Rectal smooth muscle tissue (tissue), 1 donor: ENCODE measurements at regions not wholly inside any gene's neighbourhood (a gene's known extent, or its start where the extent isn't known, plus 50 kb on each side); places are given as distances from the start of the nearest gene placed in this dataset.

Experiments used
- H3K27ac ChIP-seq: one replicate; pipeline ENCODE4 v1.7.0; 2013; ENCODE audit warnings: low read depth, low read length, inconsistent platforms
- H3K27me3 ChIP-seq: one replicate; pipeline ENCODE4 v1.7.0; 2013; ENCODE audit warnings: low read length; ENCODE audit not compliant: control insufficient read depth, insufficient read depth
- H3K36me3 ChIP-seq: one replicate; pipeline ENCODE4 v1.7.0; 2013; ENCODE audit warnings: low read length; ENCODE audit not compliant: control insufficient read depth, insufficient read depth
- H3K4me1 ChIP-seq: one replicate; pipeline ENCODE4 v1.7.0; 2013; ENCODE audit warnings: low read length; ENCODE audit not compliant: control insufficient read depth, insufficient read depth
- H3K4me3 ChIP-seq: one replicate; pipeline ENCODE4 v1.7.0; 2013; ENCODE audit warnings: low read length
- H3K9ac ChIP-seq: one replicate; pipeline ENCODE4 v1.7.0; 2013; ENCODE audit warnings: low read length

DNA sequence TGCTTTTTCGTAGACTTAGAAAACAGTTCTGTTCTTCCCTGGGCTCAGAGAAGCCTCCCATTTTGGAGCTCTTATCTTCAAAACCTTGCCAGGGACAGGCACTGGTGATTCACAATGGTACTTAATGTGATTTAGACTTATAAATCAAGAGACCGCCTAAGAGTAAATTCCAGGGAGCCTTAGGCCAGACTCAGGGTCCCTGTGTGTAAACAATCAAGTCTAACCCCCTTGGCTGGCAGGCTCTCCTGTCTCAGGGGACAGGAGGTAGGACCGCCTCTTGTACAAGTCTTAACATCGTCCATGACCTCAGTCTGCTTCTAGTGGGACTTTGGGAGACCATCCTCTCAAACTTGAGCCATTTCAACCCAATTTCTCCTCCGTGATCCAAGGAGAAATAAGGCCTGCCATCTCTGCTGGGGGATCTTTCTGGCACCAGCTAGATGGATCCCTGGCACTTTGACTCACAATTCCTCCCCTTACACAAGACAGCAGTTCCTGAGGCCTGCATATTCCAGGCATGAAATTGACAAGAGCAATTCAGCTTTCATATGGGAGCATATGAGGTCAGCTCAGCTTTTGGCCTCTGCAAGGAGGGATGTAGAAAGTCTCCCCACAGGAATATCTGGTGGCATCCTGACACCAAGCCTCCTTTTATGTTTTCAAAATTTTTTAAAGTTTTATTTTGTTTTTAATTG lies 487.0 kb downstream of the TNS1 start:
- no peaks in the 10 kb centered on the region for H3K4me1 ChIP-seq

DNA sequence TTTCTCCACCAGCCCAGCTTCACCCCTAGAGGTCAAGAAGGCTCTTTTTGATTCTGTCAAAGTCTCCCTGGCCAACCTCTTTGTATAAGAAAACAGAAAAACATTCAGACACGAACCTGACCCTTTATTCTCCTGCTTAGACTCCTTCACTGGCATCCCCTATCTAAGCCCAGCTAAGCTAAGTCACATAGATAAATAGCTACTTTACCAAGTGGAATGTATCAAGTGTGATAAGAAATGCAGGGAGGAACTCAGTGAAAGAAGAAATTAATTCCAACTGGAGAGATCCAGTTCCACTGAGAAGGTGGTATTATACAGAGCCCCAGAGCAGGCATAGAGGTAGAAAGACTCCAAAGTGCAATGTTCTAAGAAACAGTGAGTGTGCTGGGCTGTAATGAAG lies 489.5 kb downstream of the TNS1 start:
- H3K27ac ChIP-seq: no peak overlapping the region
- H3K27me3 ChIP-seq: no peaks in the 10 kb centered on the region
- H3K4me3 ChIP-seq: no peak overlapping the region
- no peaks in the 10 kb centered on the region for H3K4me1 ChIP-seq
- no peak overlapping the region for H3K9ac ChIP-seq
- no peaks in the 10 kb centered on the region for H3K36me3 ChIP-seq

More for the DNA sequence above, 487.0 kb downstream of the TNS1 start:
- H3K4me3 ChIP-seq: no peak overlapping the region
- H3K27me3 ChIP-seq: no peaks in the 10 kb centered on the region
- H3K9ac ChIP-seq: no peak overlapping the region
- no peak overlapping the region for H3K27ac ChIP-seq
- H3K36me3 ChIP-seq: no peaks in the 10 kb centered on the region

DNA sequence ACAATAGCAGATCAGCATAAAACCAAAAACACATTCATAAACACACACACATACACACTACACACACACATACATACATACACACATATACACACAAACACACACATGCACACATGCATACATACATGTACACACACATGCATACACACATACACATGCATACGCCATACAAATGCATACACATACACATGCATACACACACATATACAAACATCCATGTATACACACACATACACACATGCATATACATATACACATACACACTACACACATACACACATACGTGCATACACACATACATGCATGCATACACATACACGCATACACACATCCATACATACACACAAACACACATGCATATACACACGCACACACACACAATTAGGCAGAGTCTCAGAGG lies 490.1 kb downstream of the TNS1 start:
- Histone ChIP-seq H3K9ac (no peak overlapping the region), H3K4me1 (no peaks in the 10 kb centered on the region), H3K4me3 (no peak overlapping the region), H3K27me3 (no peaks in the 10 kb centered on the region), H3K27ac (no peak overlapping the region), H3K36me3 (no peaks in the 10 kb centered on the region)

DNA sequence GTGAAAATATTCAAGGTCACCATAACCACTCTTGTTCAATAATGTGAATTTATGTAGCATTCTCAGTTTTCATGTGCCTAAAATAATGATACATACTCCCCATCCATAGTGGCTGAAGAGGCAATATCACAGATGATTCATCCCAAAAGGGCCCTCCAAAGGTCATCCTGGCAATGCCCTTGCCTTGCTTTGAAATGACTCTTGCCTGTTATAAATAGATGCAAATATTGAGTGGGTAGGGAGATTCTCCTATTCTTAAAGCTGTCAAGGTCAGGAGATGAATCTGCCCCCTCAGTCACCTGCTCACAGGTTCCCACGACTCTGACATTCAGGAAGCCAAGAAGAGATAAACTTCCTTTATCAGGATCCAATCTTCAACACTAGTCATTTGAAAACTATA lies 490.5 kb downstream of the TNS1 start:
- Histone ChIP-seq H3K9ac (no peak overlapping the region), H3K27ac (no peak overlapping the region), H3K4me3 (no peak overlapping the region), H3K27me3 (no peaks in the 10 kb centered on the region), H3K36me3 (no peaks in the 10 kb centered on the region), H3K4me1 (no peaks in the 10 kb centered on the region)

DNA sequence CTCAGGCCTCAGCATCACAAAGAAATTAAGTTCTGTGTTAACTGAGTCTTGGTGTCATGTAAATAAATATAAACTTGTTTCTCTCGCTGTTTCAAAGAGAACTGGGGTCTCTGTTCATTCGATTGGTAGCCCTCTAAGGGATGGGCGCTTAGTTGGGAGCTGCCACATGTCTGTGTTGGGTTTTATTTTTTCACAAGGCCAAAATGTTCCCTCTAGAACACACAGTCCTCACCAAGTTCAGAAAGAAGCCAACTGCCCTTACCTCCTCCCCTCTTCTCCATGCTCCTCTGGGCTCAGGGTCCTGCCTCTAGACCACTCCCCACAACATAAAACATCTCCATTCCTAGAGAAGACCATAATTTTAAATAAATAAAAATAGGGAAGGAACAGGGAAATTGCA lies 490.9 kb downstream of the TNS1 start:
- H3K27ac ChIP-seq: no peak overlapping the region
- no peaks in the 10 kb centered on the region for H3K27me3 ChIP-seq
- H3K9ac ChIP-seq: no peak overlapping the region
- H3K4me3 ChIP-seq: no peak overlapping the region
- H3K4me1 ChIP-seq: no peaks in the 10 kb centered on the region
- no peaks in the 10 kb centered on the region for H3K36me3 ChIP-seq

DNA sequence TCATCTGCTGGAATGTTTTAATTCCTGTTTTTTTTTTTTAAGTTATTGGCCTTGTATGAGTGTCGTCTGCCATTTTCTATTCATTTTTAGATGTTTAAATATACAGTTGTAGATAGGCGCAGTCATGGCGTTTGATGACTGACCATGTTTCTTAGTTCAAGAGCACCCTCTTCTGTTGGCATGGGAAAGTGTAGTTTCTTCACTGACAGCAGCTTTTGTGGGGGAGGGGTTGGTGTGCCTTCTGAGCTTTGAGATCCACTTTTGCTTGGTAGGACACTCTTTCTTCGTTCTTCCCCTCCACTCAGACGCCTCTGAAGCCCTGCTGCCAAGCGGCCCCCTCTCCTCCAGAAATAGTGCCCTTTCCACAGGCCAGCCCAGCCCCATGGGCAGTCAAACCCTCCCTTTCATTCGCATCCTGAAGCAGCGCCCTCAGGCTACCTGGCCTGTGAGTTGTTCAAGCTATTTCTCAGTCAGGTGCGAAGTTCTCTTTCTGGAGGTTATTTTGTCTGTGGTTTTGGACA lies 492.0 kb downstream of the TNS1 start:
- no peaks in the 10 kb centered on the region for H3K4me1 ChIP-seq
- H3K9ac ChIP-seq: no peak overlapping the region
- no peaks in the 10 kb centered on the region for H3K36me3 ChIP-seq
- no peaks in the 10 kb centered on the region for H3K27me3 ChIP-seq
- H3K27ac ChIP-seq: no peak overlapping the region
- no peak overlapping the region for H3K4me3 ChIP-seq

DNA sequence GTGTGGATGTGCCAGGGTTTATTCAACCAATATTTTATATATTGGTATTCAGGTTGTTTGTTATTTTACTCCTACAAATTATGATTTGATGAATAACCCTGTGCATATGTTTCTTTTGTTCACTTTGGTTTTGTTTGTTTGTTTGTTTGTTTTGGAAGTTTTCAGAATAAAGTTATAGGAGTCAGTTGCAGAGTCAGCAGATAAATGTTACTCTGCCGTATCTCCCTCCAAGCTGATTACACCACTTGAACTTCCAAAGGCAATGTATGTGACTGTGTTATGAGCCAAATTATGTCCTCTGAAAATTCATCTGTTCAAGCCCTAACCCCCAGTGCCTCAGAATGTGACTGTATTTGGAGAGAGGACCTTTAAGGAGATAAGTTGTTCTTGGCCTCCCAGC lies 497.5 kb downstream of the TNS1 start:
- Histone ChIP-seq H3K36me3 (no peaks in the 10 kb centered on the region), H3K4me1 (no peaks in the 10 kb centered on the region), H3K27me3 (no peaks in the 10 kb centered on the region), H3K4me3 (no peak overlapping the region), H3K27ac (no peak overlapping the region), H3K9ac (no peak overlapping the region)

DNA sequence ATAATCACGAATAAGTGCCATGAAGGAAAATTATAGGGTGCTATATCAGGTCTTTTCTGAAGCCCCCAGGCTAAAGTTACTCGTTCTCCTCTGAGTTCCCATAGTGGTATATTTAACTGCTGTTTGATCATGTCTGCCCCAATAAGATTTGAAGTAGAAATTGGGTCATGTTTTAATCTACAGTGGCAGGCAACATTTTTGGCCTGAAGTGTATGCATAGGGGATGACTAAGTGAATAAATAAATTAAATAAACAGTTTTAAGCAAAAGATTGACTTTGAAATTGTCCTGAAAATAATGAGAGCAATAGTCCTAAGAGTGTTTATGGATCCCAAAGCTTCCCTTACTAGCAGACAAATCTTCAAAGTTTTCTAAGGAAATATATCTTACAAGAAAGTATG lies 500.9 kb downstream of the TNS1 start:
- Histone ChIP-seq H3K4me3 (no peak overlapping the region), H3K27me3 (no peaks in the 10 kb centered on the region), H3K27ac (no peak overlapping the region), H3K4me1 (no peaks in the 10 kb centered on the region), H3K36me3 (no peaks in the 10 kb centered on the region), H3K9ac (no peak overlapping the region)

DNA sequence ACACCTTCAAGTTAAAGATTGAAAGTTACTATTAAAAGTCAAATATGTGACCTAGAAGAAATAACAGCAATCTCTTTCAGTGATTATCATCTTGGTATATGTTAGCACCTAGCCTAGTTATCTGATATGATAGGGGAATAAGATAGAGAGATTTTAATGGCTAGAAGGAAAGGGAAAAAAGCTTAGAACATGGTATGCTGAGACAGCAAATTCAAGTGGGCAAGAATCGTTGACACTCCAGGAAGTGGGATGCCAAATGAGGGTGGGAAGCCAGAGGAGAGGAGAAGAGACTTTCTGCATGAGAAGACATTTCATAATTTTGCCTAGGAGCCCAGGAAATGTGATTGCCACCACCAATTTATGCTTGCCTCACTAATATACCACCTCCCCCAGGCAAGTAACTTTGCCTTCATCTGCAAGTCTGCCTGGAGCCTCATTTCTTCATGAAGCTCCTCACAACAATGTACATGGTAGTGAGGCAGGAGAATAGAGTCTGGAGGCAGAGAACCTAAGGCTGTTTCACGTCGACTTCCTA lies 504.9 kb downstream of the TNS1 start:
- Histone ChIP-seq H3K27me3 (no peaks in the 10 kb centered on the region), H3K36me3 (no peaks in the 10 kb centered on the region), H3K27ac (no peak overlapping the region), H3K4me1 (no peaks in the 10 kb centered on the region), H3K4me3 (no peak overlapping the region), H3K9ac (no peak overlapping the region)

DNA sequence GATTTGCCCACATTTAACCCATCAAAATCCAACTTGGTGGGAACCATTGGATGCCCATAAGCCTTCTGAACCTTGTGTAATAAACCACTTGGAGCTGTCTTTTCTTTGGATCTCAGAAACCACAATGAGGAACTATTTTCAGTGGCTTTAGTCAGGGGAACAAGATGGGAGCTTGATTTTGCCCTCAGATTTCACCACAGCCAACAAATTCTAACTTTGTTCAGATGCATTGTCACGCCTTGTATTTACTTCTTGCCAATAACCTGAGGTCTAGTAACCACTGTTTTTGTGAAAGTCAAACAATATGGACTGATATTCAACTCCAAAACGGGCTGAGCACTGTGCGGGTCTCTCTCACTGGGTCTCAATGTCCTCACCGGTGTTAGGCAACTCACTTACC lies 508.2 kb downstream of the TNS1 start:
- H3K9ac ChIP-seq: no peak overlapping the region
- no peaks in the 10 kb centered on the region for H3K4me1 ChIP-seq
- no peaks in the 10 kb centered on the region for H3K27me3 ChIP-seq
- H3K4me3 ChIP-seq: no peak overlapping the region
- no peak overlapping the region for H3K27ac ChIP-seq
- H3K36me3 ChIP-seq: no peaks in the 10 kb centered on the region

DNA sequence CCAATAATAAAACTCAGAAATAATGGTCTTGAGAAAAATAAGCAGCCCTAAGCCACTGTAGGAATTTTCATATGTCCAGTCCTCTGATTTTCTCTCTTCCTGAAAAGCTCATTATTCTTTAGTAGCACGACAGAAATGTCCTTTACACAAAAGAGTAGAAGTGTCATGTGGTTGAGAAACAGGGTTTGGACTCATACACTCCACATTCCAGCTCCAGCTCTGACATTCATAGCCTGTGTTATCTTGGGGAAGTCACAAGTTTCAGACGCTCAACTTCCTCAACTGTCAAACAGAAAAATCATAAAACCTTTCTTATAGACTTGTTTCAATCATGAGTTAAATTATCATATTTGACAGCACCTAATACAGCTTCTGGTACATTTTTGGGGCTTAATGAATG lies 511.5 kb downstream of the TNS1 start:
- no peak overlapping the region for H3K9ac ChIP-seq

DNA sequence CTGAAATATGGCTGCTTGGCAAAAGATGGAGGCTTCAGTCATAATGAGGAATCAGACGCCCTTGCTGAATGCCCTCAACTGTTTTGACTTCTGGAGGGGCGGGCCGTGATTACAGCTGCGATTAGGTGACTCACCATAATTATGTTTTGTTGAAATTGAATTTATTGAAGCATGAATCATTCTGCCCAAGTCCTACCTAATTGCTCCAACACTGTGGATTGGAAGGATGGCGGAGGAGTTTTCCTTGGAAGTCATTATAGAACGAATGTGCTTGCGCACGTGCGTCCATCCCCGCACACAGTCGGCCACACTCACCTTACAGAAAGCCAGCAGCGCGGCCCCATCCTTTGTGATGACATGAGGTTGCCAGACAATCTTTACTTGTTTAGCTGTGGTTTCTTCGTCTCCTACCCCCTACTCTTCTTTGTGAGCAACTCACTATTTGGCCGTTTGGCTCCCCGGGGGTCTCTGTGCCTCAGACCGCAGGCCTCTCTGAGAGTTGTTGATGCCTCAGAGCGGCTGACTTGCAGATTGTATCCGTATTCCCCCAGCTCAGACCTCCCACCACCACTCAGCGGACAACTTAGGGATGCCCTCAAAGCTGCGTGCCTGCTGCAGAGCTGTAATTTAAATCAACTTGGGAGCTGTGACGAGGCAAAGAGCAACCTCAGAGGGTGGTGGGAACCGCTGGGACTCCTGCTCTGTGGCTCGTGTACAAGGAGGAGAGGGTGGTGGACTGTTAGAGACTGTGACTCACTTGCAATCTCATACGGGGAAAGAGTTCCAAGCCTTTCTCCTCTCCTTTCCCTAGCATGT lies 513.4 kb downstream of the TNS1 start:
- H3K9ac ChIP-seq: no peak overlapping the region
- no peaks in the 10 kb centered on the region for H3K36me3 ChIP-seq

More for the DNA sequence above, 511.5 kb downstream of the TNS1 start:
- Histone ChIP-seq H3K27me3 (no peaks in the 10 kb centered on the region), H3K4me1 (no peaks in the 10 kb centered on the region), H3K27ac (no peak overlapping the region), H3K36me3 (no peaks in the 10 kb centered on the region), H3K4me3 (no peak overlapping the region)

More for the DNA sequence above, 513.4 kb downstream of the TNS1 start:
- Histone ChIP-seq H3K27ac (no peak overlapping the region), H3K27me3 (no peaks in the 10 kb centered on the region), H3K4me3 (no peak overlapping the region), H3K4me1 (no peaks in the 10 kb centered on the region)
